ENCODE measurements at regions not wholly inside any gene's neighbourhood (a gene's known extent, or its start where the extent isn't known, plus 50 kb on each side); places are given as distances from the start of the nearest gene placed in this dataset.
A peak's percentile ranks its signal among the peaks of the same experiment; 100 is the strongest.

GRCh38 chr1:10943991-10944730 lies 68.3 kb upstream of the TARDBP start:
- Histone ChIP-seq H3K4me1 (replicated peaks) (peaks cover 10% of the 10 kb centered on the region), H3K9me3 (no peaks in the 10 kb centered on the region), H3K4me3 (peak overlapping the region; percentile 2 to 21), H3K27me3 (replicated peaks; ENCODE audit: insufficient read depth) (no peaks in the 10 kb centered on the region), H3K36me3 (no peaks in the 10 kb centered on the region), H3K27ac (no peak overlapping the region)
- peak; percentile 44 for DNase-seq (ENCODE audit: low spot score)
- intact Hi-C loops (cut with DNase I), result loop anchor here (5.0 kb wide), 1 partner anchor 432 kb away; no protein-coding TSS in a partner anchor
- 4% methylated on average over 23 of the region's 23 CpGs for WGBS
- TF ChIP-seq POLR2AphosphoS5 (IDR thresholded peaks at IDR 0.05) (no peak), POLR2A (IDR thresholded peaks at IDR 0.05) (no peak)
- TF ChIP-seq, protein P1, sequence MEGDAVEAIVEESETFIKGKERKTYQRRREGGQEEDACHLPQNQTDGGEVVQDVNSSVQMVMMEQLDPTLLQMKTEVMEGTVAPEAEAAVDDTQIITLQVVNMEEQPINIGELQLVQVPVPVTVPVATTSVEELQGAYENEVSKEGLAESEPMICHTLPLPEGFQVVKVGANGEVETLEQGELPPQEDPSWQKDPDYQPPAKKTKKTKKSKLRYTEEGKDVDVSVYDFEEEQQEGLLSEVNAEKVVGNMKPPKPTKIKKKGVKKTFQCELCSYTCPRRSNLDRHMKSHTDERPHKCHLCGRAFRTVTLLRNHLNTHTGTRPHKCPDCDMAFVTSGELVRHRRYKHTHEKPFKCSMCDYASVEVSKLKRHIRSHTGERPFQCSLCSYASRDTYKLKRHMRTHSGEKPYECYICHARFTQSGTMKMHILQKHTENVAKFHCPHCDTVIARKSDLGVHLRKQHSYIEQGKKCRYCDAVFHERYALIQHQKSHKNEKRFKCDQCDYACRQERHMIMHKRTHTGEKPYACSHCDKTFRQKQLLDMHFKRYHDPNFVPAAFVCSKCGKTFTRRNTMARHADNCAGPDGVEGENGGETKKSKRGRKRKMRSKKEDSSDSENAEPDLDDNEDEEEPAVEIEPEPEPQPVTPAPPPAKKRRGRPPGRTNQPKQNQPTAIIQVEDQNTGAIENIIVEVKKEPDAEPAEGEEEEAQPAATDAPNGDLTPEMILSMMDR (IDR thresholded peaks at IDR 0.05), result no peak

DNA sequence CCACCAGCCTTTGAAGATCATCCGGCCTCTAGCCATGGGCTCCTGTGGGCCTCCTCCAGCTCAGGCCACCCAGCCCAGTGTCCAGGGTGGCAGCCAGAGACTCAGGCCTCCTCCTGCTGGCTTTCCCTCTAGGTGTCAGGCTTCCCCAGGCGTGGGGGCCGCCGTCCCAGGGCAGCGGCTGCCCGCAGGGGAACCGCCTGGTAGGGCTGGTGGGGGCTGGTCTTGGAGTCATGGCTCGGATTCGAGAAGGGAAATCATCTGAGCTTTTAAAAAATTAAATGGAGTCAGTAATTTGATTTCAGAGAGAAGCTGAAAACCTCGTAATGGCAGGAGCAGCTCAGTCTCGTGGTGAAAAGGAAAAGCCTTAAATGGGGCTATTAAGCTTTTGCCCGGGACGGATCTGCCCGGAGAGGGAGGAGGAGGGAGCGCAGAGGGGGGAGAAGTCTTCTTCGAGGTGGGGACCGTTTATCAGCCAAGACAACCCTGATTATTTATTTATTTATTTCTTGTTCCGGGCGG lies 66.4 kb upstream of the TARDBP start:
- TF ChIP-seq, protein P1 (IDR thresholded peaks at IDR 0.05), result no peak
- DNase-seq (ENCODE audit: low spot score), result no peak
- H3K36me3 ChIP-seq, result no peaks in the 10 kb centered on the region
- H3K27me3 ChIP-seq (replicated peaks; ENCODE audit: insufficient read depth), result no peaks in the 10 kb centered on the region
- H3K4me1 ChIP-seq (replicated peaks), result peaks cover 10% of the 10 kb centered on the region
- H3K27ac ChIP-seq, result no peak overlapping the region
- intact Hi-C loops (cut with DNase I), result no loop called here
- no peaks in the 10 kb centered on the region for H3K9me3 ChIP-seq
- 69% methylated on average over 19 of the region's 19 CpGs for WGBS
- H3K4me3 ChIP-seq, result no peak overlapping the region

- Histone ChIP-seq H3K4me3 (no peak overlapping the region), H3K27me3 (replicated peaks; ENCODE audit: insufficient read depth) (no peaks in the 10 kb centered on the region), H3K9me3 (no peaks in the 10 kb centered on the region), H3K36me3 (no peaks in the 10 kb centered on the region), H3K4me1 (replicated peaks) (peaks cover 10% of the 10 kb centered on the region), H3K27ac (no peak overlapping the region)
- DNase-seq (ENCODE audit: low spot score), result no peak
- 100% methylated on average over 4 of the region's 7 CpGs for WGBS
- TF ChIP-seq, protein P1 (IDR thresholded peaks at IDR 0.05), result no peak
- TF ChIP-seq POLR2A (IDR thresholded peaks at IDR 0.05), result no peak
- TF ChIP-seq POLR2AphosphoS5 (IDR thresholded peaks at IDR 0.05), result no peak
- intact Hi-C loops (cut with DNase I), result no loop called here
Measured at GRCh38 chr1:10947181-10947580, 65.3 kb upstream of the TARDBP start.

GRCh38 chr1:10947691-10948462 lies 64.6 kb upstream of the TARDBP start:
- Histone ChIP-seq H3K36me3 (no peaks in the 10 kb centered on the region), H3K27me3 (replicated peaks; ENCODE audit: insufficient read depth) (no peaks in the 10 kb centered on the region), H3K9me3 (no peaks in the 10 kb centered on the region), H3K4me3 (no peak overlapping the region), H3K4me1 (replicated peaks) (peaks cover 10% of the 10 kb centered on the region), H3K27ac (no peak overlapping the region)
- TF ChIP-seq, protein P1 (IDR thresholded peaks at IDR 0.05), result no peak
- TF ChIP-seq POLR2AphosphoS5 (IDR thresholded peaks at IDR 0.05) (no peak), POLR2A (IDR thresholded peaks at IDR 0.05) (no peak)
- DNase-seq (ENCODE audit: low spot score), result no peak
- WGBS, result 80% methylated on average over 15 of the region's 19 CpGs
- intact Hi-C loops (cut with DNase I), result no loop called here

Measured in prostate gland (tissue), 2 donors.